ENCODE measurements at regions not wholly inside any gene's neighbourhood (a gene's known extent, or its start where the extent isn't known, plus 50 kb on each side); places are given as distances from the start of the nearest gene placed in this dataset.

DNA sequence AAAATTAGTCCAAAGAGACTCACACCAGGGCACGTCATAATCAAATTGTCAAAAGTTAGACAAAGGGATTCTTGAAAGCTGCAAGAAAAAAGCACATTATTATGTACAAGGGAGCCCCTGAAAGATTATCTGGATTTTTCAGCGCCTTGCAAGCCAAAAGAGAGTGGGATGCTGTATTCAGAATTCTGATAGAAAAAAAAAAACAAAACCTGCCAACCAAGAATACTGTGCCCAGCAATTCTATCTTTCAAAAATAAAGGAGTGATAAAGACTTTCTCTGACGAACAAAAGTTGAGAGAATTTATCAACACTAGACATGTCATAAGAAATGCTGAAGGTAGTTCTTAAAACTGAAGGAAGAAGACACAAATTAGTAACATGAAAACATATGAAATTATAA is 240.2 kb downstream of the SNX13 start:
- no peak for TF ChIP-seq CBX8 (IDR thresholded peaks at IDR 0.05)
- TF ChIP-seq, protein P1, sequence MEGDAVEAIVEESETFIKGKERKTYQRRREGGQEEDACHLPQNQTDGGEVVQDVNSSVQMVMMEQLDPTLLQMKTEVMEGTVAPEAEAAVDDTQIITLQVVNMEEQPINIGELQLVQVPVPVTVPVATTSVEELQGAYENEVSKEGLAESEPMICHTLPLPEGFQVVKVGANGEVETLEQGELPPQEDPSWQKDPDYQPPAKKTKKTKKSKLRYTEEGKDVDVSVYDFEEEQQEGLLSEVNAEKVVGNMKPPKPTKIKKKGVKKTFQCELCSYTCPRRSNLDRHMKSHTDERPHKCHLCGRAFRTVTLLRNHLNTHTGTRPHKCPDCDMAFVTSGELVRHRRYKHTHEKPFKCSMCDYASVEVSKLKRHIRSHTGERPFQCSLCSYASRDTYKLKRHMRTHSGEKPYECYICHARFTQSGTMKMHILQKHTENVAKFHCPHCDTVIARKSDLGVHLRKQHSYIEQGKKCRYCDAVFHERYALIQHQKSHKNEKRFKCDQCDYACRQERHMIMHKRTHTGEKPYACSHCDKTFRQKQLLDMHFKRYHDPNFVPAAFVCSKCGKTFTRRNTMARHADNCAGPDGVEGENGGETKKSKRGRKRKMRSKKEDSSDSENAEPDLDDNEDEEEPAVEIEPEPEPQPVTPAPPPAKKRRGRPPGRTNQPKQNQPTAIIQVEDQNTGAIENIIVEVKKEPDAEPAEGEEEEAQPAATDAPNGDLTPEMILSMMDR (IDR thresholded peaks at IDR 0.05) = no peak
- TF ChIP-seq, protein P2, sequence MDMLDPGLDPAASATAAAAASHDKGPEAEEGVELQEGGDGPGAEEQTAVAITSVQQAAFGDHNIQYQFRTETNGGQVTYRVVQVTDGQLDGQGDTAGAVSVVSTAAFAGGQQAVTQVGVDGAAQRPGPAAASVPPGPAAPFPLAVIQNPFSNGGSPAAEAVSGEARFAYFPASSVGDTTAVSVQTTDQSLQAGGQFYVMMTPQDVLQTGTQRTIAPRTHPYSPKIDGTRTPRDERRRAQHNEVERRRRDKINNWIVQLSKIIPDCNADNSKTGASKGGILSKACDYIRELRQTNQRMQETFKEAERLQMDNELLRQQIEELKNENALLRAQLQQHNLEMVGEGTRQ (IDR thresholded peaks at IDR 0.05) = no peak
